ENCODE measurements at regions not wholly inside any gene's neighbourhood (a gene's known extent, or its start where the extent isn't known, plus 50 kb on each side); places are given as distances from the start of the nearest gene placed in this dataset.

DNA sequence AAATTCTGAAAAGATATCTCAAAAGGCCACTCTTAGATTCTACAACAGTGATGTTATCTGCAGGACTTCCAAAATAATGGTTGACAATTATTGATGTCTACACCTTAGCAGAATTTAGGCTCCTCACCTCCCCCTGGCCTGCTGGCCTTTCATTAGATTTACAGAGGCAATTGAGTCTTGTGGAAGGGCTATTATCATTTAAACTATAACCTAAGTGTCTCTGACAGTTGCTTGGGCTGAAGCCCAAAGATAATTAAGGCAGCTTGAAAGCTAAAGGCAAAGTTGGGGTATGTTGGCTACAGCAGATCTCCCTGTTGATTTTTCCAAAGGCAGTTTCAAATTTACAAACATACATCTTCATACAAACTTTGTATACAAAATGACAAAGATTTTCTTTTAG is 912.3 kb downstream of the TAF11L14 start:
- Mint-ChIP-seq H3K9me3 (ENCODE audit: low read depth) (peaks cover 19% of the 10 kb centered on the region), H3K4me3 (ENCODE audit: low read depth) (no peak overlapping the region), H3K27me3 (no peaks in the 10 kb centered on the region), H3K36me3 (ENCODE audit: insufficient read depth) (no peaks in the 10 kb centered on the region), H3K27ac (no peak overlapping the region), H3K4me1 (ENCODE audit: low read depth) (no peaks in the 10 kb centered on the region)
- TF ChIP-seq, protein P1, sequence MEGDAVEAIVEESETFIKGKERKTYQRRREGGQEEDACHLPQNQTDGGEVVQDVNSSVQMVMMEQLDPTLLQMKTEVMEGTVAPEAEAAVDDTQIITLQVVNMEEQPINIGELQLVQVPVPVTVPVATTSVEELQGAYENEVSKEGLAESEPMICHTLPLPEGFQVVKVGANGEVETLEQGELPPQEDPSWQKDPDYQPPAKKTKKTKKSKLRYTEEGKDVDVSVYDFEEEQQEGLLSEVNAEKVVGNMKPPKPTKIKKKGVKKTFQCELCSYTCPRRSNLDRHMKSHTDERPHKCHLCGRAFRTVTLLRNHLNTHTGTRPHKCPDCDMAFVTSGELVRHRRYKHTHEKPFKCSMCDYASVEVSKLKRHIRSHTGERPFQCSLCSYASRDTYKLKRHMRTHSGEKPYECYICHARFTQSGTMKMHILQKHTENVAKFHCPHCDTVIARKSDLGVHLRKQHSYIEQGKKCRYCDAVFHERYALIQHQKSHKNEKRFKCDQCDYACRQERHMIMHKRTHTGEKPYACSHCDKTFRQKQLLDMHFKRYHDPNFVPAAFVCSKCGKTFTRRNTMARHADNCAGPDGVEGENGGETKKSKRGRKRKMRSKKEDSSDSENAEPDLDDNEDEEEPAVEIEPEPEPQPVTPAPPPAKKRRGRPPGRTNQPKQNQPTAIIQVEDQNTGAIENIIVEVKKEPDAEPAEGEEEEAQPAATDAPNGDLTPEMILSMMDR (IDR thresholded peaks at IDR 0.05; ENCODE audit: unreplicated experiment), result no peak
- DNase-seq (ENCODE audit: low spot score, unreplicated experiment), result no peak

DNA sequence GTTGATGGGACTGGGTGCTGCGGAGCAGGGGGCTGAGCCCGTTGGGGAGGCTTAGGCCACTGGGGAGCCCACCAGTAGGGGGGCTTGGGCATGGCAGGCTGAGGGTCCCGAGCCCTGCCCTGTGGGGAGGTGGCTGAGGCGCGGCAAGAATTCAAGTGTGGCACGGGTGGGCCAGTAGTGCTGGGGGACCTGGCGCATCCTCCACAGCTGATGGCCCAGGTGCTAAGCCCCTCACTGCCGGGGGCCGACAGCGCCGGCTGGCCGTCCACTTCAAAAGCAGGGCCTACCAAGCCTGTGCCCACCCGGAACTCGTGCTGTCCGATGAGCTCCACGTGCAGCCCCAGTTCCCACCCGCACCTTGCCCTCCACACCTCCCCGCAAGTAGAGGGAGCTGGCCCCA is 917.5 kb downstream of the TAF11L14 start:
- H3K9me3 Mint-ChIP-seq (ENCODE audit: low read depth), result peaks cover 29% of the 10 kb centered on the region
- no peak for DNase-seq (ENCODE audit: low spot score, unreplicated experiment)
- peaks cover 2% of the 10 kb centered on the region for H3K36me3 Mint-ChIP-seq (ENCODE audit: insufficient read depth)
- TF ChIP-seq, protein P1 (IDR thresholded peaks at IDR 0.05; ENCODE audit: unreplicated experiment), result no peak
- H3K27me3 Mint-ChIP-seq, result no peaks in the 10 kb centered on the region
- H3K4me3 Mint-ChIP-seq (ENCODE audit: low read depth), result no peak overlapping the region
- H3K27ac Mint-ChIP-seq, result no peak overlapping the region
- H3K4me1 Mint-ChIP-seq (ENCODE audit: low read depth), result no peaks in the 10 kb centered on the region

DNA sequence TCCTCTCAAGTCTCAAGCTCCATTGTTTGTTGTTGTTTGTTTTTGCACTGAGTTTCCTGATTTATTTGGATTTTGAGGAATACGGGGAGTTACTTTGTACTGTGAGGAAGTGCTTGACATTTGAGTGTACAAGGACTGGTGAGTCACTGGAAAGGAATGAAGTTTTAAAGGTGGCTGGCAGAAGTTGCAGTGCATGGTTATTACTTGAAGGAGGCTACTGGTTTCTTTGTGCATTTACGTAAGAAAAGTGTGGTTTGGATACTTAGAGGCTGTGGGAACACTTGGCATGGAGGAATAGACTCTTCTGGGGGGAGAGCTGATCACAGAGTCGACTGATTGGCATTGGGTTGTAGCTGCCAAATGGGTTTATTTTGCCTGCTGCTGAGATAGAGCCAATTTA is 919.0 kb downstream of the TAF11L14 start:
- Mint-ChIP-seq H3K9me3 (ENCODE audit: low read depth) (peaks cover 29% of the 10 kb centered on the region), H3K4me1 (ENCODE audit: low read depth) (no peaks in the 10 kb centered on the region), H3K27ac (no peak overlapping the region), H3K36me3 (ENCODE audit: insufficient read depth) (peaks cover 2% of the 10 kb centered on the region), H3K27me3 (no peaks in the 10 kb centered on the region), H3K4me3 (ENCODE audit: low read depth) (no peak overlapping the region)
- TF ChIP-seq, protein P1 (IDR thresholded peaks at IDR 0.05; ENCODE audit: unreplicated experiment), result no peak
- DNase-seq (ENCODE audit: low spot score, unreplicated experiment), result no peak

DNA sequence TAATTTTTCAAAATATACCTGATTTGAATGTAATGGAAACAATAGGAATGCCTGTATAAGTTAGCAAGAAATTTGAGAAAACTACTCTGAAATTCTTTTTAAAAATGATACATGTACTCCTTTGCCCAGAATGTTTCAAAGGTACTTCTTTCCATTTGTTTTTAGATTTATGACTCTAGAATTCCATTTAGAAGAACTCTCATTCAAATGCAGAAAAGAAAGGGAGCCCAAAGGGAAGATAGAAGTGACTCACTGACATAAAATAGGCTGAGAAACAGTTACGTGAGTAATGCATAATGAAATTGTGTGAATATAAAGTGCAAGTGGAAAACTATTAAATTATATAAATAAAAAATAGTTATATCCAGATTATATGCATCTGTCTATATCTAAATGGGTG is 926.3 kb downstream of the TAF11L14 start:
- Mint-ChIP-seq H3K27me3 (no peaks in the 10 kb centered on the region), H3K9me3 (ENCODE audit: low read depth) (no peaks in the 10 kb centered on the region), H3K27ac (no peak overlapping the region), H3K4me1 (ENCODE audit: low read depth) (peaks cover 2% of the 10 kb centered on the region), H3K4me3 (ENCODE audit: low read depth) (no peak overlapping the region), H3K36me3 (ENCODE audit: insufficient read depth) (no peaks in the 10 kb centered on the region)
- TF ChIP-seq, protein P1 (IDR thresholded peaks at IDR 0.05; ENCODE audit: unreplicated experiment), result no peak
- DNase-seq (ENCODE audit: low spot score, unreplicated experiment), result no peak

DNA sequence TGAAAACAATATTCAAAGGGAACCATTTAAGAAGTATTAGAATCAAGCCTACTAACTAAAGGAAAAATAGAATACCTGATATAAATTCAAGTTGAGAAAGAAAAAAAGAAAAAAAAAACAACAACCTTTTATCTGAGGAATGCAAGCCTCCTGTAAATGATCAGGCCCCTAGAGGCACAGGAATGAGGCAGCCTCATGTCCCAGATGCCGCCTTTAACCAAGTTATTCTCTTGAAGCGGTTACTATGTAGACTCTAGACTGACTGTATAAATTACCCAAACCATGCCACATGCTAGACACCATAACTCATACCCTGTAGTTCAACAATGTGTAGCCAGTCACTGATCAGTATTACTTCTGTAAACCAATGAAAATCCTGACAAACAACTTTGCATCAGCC is 929.6 kb downstream of the TAF11L14 start:
- Mint-ChIP-seq H3K27me3 (no peaks in the 10 kb centered on the region), H3K27ac (no peak overlapping the region), H3K36me3 (ENCODE audit: insufficient read depth) (no peaks in the 10 kb centered on the region), H3K4me1 (ENCODE audit: low read depth) (peaks cover 2% of the 10 kb centered on the region), H3K4me3 (ENCODE audit: low read depth) (no peak overlapping the region), H3K9me3 (ENCODE audit: low read depth) (peaks cover 3% of the 10 kb centered on the region)
- TF ChIP-seq, protein P1 (IDR thresholded peaks at IDR 0.05; ENCODE audit: unreplicated experiment), result no peak
- no peak for DNase-seq (ENCODE audit: low spot score, unreplicated experiment)

Data from progenitor cell of endocrine pancreas (in vitro differentiated cells).